ENCODE measurements at regions not wholly inside any gene's neighbourhood (a gene's known extent, or its start where the extent isn't known, plus 50 kb on each side); places are given as distances from the start of the nearest gene placed in this dataset.

GRCh38 chr18:73939391-73939790 is 208.2 kb downstream of the FBXO15 start:
- WGBS: 66% methylated on average over 5 of the region's 5 CpGs
- no peaks in the 10 kb centered on the region for H3K9me3 ChIP-seq (ENCODE audit: control insufficient read depth in 4 of 4, low read length in 3 of 4)
- H3K4me3 ChIP-seq (ENCODE audit: low read depth in 1 of 3, low read length in 3 of 3): no peak overlapping the region
- TF ChIP-seq NR2F2 (IDR thresholded peaks at IDR 0.05): no peak
- no peak for TF ChIP-seq RAD21 (IDR thresholded peaks at IDR 0.05)
- no peak for TF ChIP-seq FOXA2 (IDR thresholded peaks at IDR 0.05)
- no peak for TF ChIP-seq HNF4G (IDR thresholded peaks at IDR 0.05)
- TF ChIP-seq GABPA (IDR thresholded peaks at IDR 0.05 in 1 of 2, conservative IDR thresholded peaks at IDR 0.05 in 1 of 2): no peak
- no peak for TF ChIP-seq MAX (IDR thresholded peaks at IDR 0.05)
- TF ChIP-seq EGR1 (IDR thresholded peaks at IDR 0.05; ENCODE audit: low read depth in 2 of 2): no peak
- TF ChIP-seq ZBTB33 (IDR thresholded peaks at IDR 0.05): no peak
- no peak overlapping the region for H3K27ac ChIP-seq (ENCODE audit: low read depth in 1 of 2, low read length in 2 of 2)
- H3K27me3 ChIP-seq (ENCODE audit: control insufficient read depth in 4 of 4, insufficient read depth in 4 of 4, low read length in 3 of 4): no peaks in the 10 kb centered on the region
- no peaks in the 10 kb centered on the region for H3K36me3 ChIP-seq (ENCODE audit: control insufficient read depth in 4 of 4, insufficient read depth in 3 of 4, low read depth in 1 of 4, low read length in 3 of 4)
- no peak for DNase-seq (ENCODE audit: low spot score)
- no peak overlapping the region for H3K9ac ChIP-seq (ENCODE audit: low read depth in 1 of 2, low read length in 2 of 2)
- H3K4me1 ChIP-seq (ENCODE audit: control insufficient read depth in 4 of 4, insufficient read depth in 4 of 4, low read length in 3 of 4): no peaks in the 10 kb centered on the region

- TF ChIP-seq YY1 (IDR thresholded peaks at IDR 0.05) (no peak), JUND (IDR thresholded peaks at IDR 0.05) (no peak), EGR1 (IDR thresholded peaks at IDR 0.05; ENCODE audit: low read depth in 2 of 2) (no peak), FOXA2 (IDR thresholded peaks at IDR 0.05) (no peak), MAX (IDR thresholded peaks at IDR 0.05) (no peak), FOXA1 (IDR thresholded peaks at IDR 0.05) (no peak), GABPA (IDR thresholded peaks at IDR 0.05 in 1 of 2, conservative IDR thresholded peaks at IDR 0.05 in 1 of 2) (no peak), ZBTB33 (IDR thresholded peaks at IDR 0.05) (no peak), SP1 (IDR thresholded peaks at IDR 0.05) (no peak)
- TF ChIP-seq, protein P1, sequence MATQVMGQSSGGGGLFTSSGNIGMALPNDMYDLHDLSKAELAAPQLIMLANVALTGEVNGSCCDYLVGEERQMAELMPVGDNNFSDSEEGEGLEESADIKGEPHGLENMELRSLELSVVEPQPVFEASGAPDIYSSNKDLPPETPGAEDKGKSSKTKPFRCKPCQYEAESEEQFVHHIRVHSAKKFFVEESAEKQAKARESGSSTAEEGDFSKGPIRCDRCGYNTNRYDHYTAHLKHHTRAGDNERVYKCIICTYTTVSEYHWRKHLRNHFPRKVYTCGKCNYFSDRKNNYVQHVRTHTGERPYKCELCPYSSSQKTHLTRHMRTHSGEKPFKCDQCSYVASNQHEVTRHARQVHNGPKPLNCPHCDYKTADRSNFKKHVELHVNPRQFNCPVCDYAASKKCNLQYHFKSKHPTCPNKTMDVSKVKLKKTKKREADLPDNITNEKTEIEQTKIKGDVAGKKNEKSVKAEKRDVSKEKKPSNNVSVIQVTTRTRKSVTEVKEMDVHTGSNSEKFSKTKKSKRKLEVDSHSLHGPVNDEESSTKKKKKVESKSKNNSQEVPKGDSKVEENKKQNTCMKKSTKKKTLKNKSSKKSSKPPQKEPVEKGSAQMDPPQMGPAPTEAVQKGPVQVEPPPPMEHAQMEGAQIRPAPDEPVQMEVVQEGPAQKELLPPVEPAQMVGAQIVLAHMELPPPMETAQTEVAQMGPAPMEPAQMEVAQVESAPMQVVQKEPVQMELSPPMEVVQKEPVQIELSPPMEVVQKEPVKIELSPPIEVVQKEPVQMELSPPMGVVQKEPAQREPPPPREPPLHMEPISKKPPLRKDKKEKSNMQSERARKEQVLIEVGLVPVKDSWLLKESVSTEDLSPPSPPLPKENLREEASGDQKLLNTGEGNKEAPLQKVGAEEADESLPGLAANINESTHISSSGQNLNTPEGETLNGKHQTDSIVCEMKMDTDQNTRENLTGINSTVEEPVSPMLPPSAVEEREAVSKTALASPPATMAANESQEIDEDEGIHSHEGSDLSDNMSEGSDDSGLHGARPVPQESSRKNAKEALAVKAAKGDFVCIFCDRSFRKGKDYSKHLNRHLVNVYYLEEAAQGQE (IDR thresholded peaks at IDR 0.05): no peak
- Histone ChIP-seq H3K4me1 (ENCODE audit: control insufficient read depth in 4 of 4, insufficient read depth in 4 of 4, low read length in 3 of 4) (no peaks in the 10 kb centered on the region), H3K9me3 (ENCODE audit: control insufficient read depth in 4 of 4, low read length in 3 of 4) (no peaks in the 10 kb centered on the region), H3K36me3 (ENCODE audit: control insufficient read depth in 4 of 4, insufficient read depth in 3 of 4, low read depth in 1 of 4, low read length in 3 of 4) (no peaks in the 10 kb centered on the region), H3K27ac (ENCODE audit: low read depth in 1 of 2, low read length in 2 of 2) (no peak overlapping the region), H3K9ac (ENCODE audit: low read depth in 1 of 2, low read length in 2 of 2) (no peak overlapping the region), H3K27me3 (ENCODE audit: control insufficient read depth in 4 of 4, insufficient read depth in 4 of 4, low read length in 3 of 4) (no peaks in the 10 kb centered on the region), H3K4me3 (ENCODE audit: low read depth in 1 of 3, low read length in 3 of 3) (no peak overlapping the region)
- DNase-seq (ENCODE audit: low spot score): no peak
- 78% methylated on average over 3 of the region's 3 CpGs for WGBS
Observed at GRCh38 chr18:73933685-73934084, 213.9 kb downstream of the FBXO15 start.

Measured in liver (tissue), 7 donors.